Adrenal gland (tissue), 9 donors: ENCODE measurements at regions not wholly inside any gene's neighbourhood (a gene's known extent, or its start where the extent isn't known, plus 50 kb on each side); places are given as distances from the start of the nearest gene placed in this dataset.

Source experiments
- DNase-seq, 7 donors: peaks; one replicate each; pipeline ENCODE4 v3.0.0-alpha.2; 2019 to 2020
- H3K27ac ChIP-seq, 5 donors: fragments of 200-600 bp; sonication (generic) in 4 of 5; 1 replicate in 3 of 5; 2 replicates in 2 of 5; pipeline versions ENCODE4 v1.5.1 to v1.8.0; 2016 to 2020; ENCODE audit warnings: mild to moderate bottlenecking in 1 of 5
- H3K27me3 ChIP-seq: fragments of 200-600 bp; 2 replicates; pipeline ENCODE4 v1.8.0; 2021
- H3K36me3 ChIP-seq, 2 donors: fragments of 200-600 bp; replicated peaks in 1 of 2; 1 replicate in 1 of 2; 2 replicates in 1 of 2; pipeline versions ENCODE4 v1.5.1 to v1.8.0; 2018 to 2022
- H3K4me1 ChIP-seq, 2 donors: fragments of 200-600 bp; replicated peaks in 1 of 2; 1 replicate in 1 of 2; 2 replicates in 1 of 2; pipeline versions ENCODE4 v1.5.1 to v1.8.0; 2018 to 2021
- H3K4me3 ChIP-seq, 4 donors: fragments of 200-600 bp; sonication (generic) in 3 of 4; one replicate each; pipeline ENCODE4 v1.5.1; 2016 to 2018
- H3K9me3 ChIP-seq, 3 donors: fragments of 200-600 bp; sonication (generic) in 1 of 3; replicated peaks in 1 of 3; 1 replicate in 2 of 3; 2 replicates in 1 of 3; pipeline versions ENCODE4 v1.5.1 to v1.8.0; 2016 to 2021
- CTCF ChIP-seq, 6 experiments: fragments of 450-650 bp in 4 of 6; fragments of 200-600 bp in 2 of 6; sonication (generic) in 1 of 6; IDR thresholded peaks; 1 replicate in 5 of 6; 2 replicates in 1 of 6; pipeline versions ENCODE4 v1.5.1 to v1.8.0; 2016 to 2021; ENCODE audit warnings: antibody characterized with exemption in 6 of 6, mild to moderate bottlenecking in 2 of 6, moderate library complexity in 1 of 6
- POLR2A ChIP-seq, 2 donors: fragments of 450-650 bp; IDR thresholded peaks; one replicate each; pipeline ENCODE4 v1.6.1; 2017; ENCODE audit warnings: antibody characterized with exemption in 2 of 2, mild to moderate bottlenecking in 2 of 2, moderate library complexity in 1 of 2
- WGBS, 4 donors: extraction: QIAGEN DNeasy Blood & Tissue Kit in 2 of 4; methylation state at CpG; one replicate each; pipeline versions ENCODE4 v1.1.5 to v1.1.7; 2013 to 2017; 5-methylcytosine and 5-hydroxymethylcytosine counted together
- intact Hi-C, 2 donors: fragments of 100-400 bp; cut with DNase I; formaldehyde crosslinking; loops; one replicate each; pipeline versions ENCODE4 v1.14.1 to v1.15.0; 2022 to 2023
- donor health status: healthy with polysubstance abuse.
- donor health status: Bipolar disorder and iron deficiency.
- donor health status: DM: yes; HTN: yes; CAD: no.
- donor health status: DM: no; HTN: no; CAD: no.
- donor health status: DM: no; HTN: no; CAD: no.

- Histone ChIP-seq H3K9me3 (no peaks in the 10 kb centered on the region), H3K27ac (no peak overlapping the region), H3K36me3 (no peaks in the 10 kb centered on the region), H3K27me3 (no peaks in the 10 kb centered on the region), H3K4me3 (no peak overlapping the region), H3K4me1 (no peaks in the 10 kb centered on the region)
- intact Hi-C loops = no loop called here
- TF ChIP-seq POLR2A (IDR thresholded peaks at IDR 0.05) (no peak), CTCF (IDR thresholded peaks at IDR 0.05) (no peak)
- 70 to 85% (median 81%) methylated on average over 1 of the region's 1 CpG for WGBS, 4 donors
- no peak for DNase-seq
Measured at GRCh38 chr6:148674306-148674705, 72.5 kb upstream of the UST start.

- intact Hi-C loops = no loop called here
- Histone ChIP-seq H3K27ac (no peak overlapping the region), H3K9me3 (no peaks in the 10 kb centered on the region), H3K4me3 (no peak overlapping the region), H3K27me3 (no peaks in the 10 kb centered on the region), H3K4me1 (no peaks in the 10 kb centered on the region), H3K36me3 (no peaks in the 10 kb centered on the region)
- no peak for TF ChIP-seq CTCF (IDR thresholded peaks at IDR 0.05)
- no peak for TF ChIP-seq POLR2A (IDR thresholded peaks at IDR 0.05)
- no peak for DNase-seq
- 67 to 82% (median 72%) methylated on average over 8 of the region's 8 CpGs for WGBS, 4 donors
Measured at GRCh38 chr6:148677594-148678476, 69.0 kb upstream of the UST start.

GRCh38 chr6:148678682-148679081 is 68.1 kb upstream of the UST start:
- H3K27me3 ChIP-seq = no peaks in the 10 kb centered on the region
- intact Hi-C loops = no loop called here
- no peak for DNase-seq

GRCh38 chr6:148681666-148682065 is 65.2 kb upstream of the UST start:
- Histone ChIP-seq H3K4me1 (no peaks in the 10 kb centered on the region), H3K9me3 (no peaks in the 10 kb centered on the region), H3K36me3 (no peaks in the 10 kb centered on the region), H3K27me3 (no peaks in the 10 kb centered on the region), H3K4me3 (no peak overlapping the region), H3K27ac (no peak overlapping the region)
- intact Hi-C loops = no loop called here
- no peak for TF ChIP-seq CTCF (IDR thresholded peaks at IDR 0.05)
- TF ChIP-seq POLR2A (IDR thresholded peaks at IDR 0.05) = no peak
- DNase-seq = no peak
- WGBS, 4 donors = 81 to 93% (median 91%) methylated on average over 1 of the region's 1 CpG

More at GRCh38 chr6:148678682-148679081, 68.1 kb upstream of the UST start:
- Histone ChIP-seq H3K27ac (no peak overlapping the region), H3K4me3 (no peak overlapping the region), H3K9me3 (no peaks in the 10 kb centered on the region), H3K4me1 (no peaks in the 10 kb centered on the region), H3K36me3 (no peaks in the 10 kb centered on the region)
- 84 to 94% (median 91%) methylated on average over 4 of the region's 4 CpGs for WGBS, 4 donors
- TF ChIP-seq POLR2A (IDR thresholded peaks at IDR 0.05) = no peak
- no peak for TF ChIP-seq CTCF (IDR thresholded peaks at IDR 0.05)
